SK-N-SH treated with all-trans-retinoic acid at 6 μM for 48 hours (cell line): ENCODE measurements at regions not wholly inside any gene's neighbourhood (a gene's known extent, or its start where the extent isn't known, plus 50 kb on each side); places are given as distances from the start of the nearest gene placed in this dataset.

ENCODE experiments used
- ATAC-seq: fragments of 200-7000 bp; cut with Tn5 transposase; 3 replicates; pipeline ENCODE4 v1.9.1; 2020; ENCODE audit warnings: mild to moderate bottlenecking, moderate library complexity
- ARNTL ChIP-seq: fragments of 450-650 bp; formaldehyde crosslinking; IDR thresholded peaks from 2 replicates; pipeline ENCODE4 v1.5.0; 2020; ENCODE audit warnings: low read depth, mild to moderate bottlenecking, moderate library complexity, borderline replicate concordance
- BACH2 ChIP-seq: fragments of 250-450 bp; sonication (Bioruptor Pico); IDR thresholded peaks from 2 replicates; pipeline ENCODE4 v1.9.0; 2021; ENCODE audit warnings: mild to moderate bottlenecking, borderline replicate concordance
- CREB5 ChIP-seq: fragments of 250-450 bp; sonication (Bioruptor Pico); IDR thresholded peaks from 2 replicates; pipeline ENCODE4 v1.5.1; 2020; ENCODE audit warnings: low read depth, mild to moderate bottlenecking, moderate library complexity
- CSDC2 ChIP-seq: fragments of 250-450 bp; sonication (Bioruptor Pico); IDR thresholded peaks from 2 replicates; pipeline ENCODE4 v1.5.0; 2020; ENCODE audit warnings: mild to moderate bottlenecking, moderate library complexity
- CSRNP3 ChIP-seq: fragments of 250-450 bp; sonication (Bioruptor Pico); IDR thresholded peaks from 2 replicates; pipeline ENCODE4 v1.5.1; 2021; ENCODE audit warnings: mild to moderate bottlenecking, moderate library complexity
- ESRRG ChIP-seq: fragments of 250-450 bp; sonication (Bioruptor Pico); IDR thresholded peaks from 2 replicates; pipeline ENCODE4 v1.6.1; 2021; ENCODE audit warnings: mild to moderate bottlenecking
- GLIS3 ChIP-seq: fragments of 250-450 bp; sonication (Bioruptor Pico); IDR thresholded peaks from 2 replicates; pipeline ENCODE4 v1.5.0; 2020; ENCODE audit warnings: mild to moderate bottlenecking, moderate library complexity
- POU6F1 ChIP-seq: fragments of 250-450 bp; sonication (Bioruptor Pico); IDR thresholded peaks from 2 replicates; pipeline ENCODE4 v1.8.0; 2021; ENCODE audit warnings: low read depth, mild to moderate bottlenecking, moderate library complexity, borderline replicate concordance
- PPARA ChIP-seq: fragments of 250-450 bp; sonication (Bioruptor Pico); IDR thresholded peaks from 2 replicates; pipeline ENCODE4 v1.5.0; 2020; ENCODE audit warnings: mild to moderate bottlenecking, borderline replicate concordance
- RARB ChIP-seq: fragments of 250-450 bp; sonication (Bioruptor Pico); IDR thresholded peaks from 2 replicates; pipeline ENCODE4 v1.8.0; 2021; ENCODE audit warnings: mild to moderate bottlenecking, moderate library complexity
- SNAI2 ChIP-seq: fragments of 250-450 bp; sonication (Bioruptor Pico); IDR thresholded peaks from 2 replicates; pipeline ENCODE4 v1.5.0; 2020; ENCODE audit warnings: mild to moderate bottlenecking, moderate library complexity
- TCF4 ChIP-seq: fragments of 250-450 bp; sonication (Bioruptor Pico); IDR thresholded peaks from 2 replicates; pipeline ENCODE4 v1.8.0; 2021; ENCODE audit warnings: mild to moderate bottlenecking, moderate library complexity, borderline replicate concordance
- TOX ChIP-seq: fragments of 250-450 bp; sonication (Bioruptor Pico); IDR thresholded peaks from 2 replicates; pipeline ENCODE4 v1.8.0; 2021; ENCODE audit warnings: mild to moderate bottlenecking, moderate library complexity, borderline replicate concordance
- TSHZ2 ChIP-seq: fragments of 250-450 bp; sonication (Bioruptor Pico); IDR thresholded peaks from 2 replicates; pipeline ENCODE4 v1.5.0; 2020; ENCODE audit warnings: mild to moderate bottlenecking, moderate library complexity
- ZC3H10 ChIP-seq: fragments of 250-450 bp; sonication (Bioruptor Pico); IDR thresholded peaks from 2 replicates; pipeline ENCODE4 v1.5.1; 2021; ENCODE audit warnings: mild to moderate bottlenecking, moderate library complexity
- ZFP3 ChIP-seq: fragments of 250-450 bp; sonication (Bioruptor Pico); IDR thresholded peaks from 2 replicates; pipeline ENCODE4 v1.5.0; 2020; ENCODE audit warnings: mild to moderate bottlenecking, moderate library complexity
- ZFP30 ChIP-seq: fragments of 450-650 bp; formaldehyde crosslinking; IDR thresholded peaks from 2 replicates; pipeline ENCODE4 v1.5.0; 2022; ENCODE audit warnings: mild to moderate bottlenecking, moderate library complexity
- ZNF565 ChIP-seq: fragments of 450-650 bp; formaldehyde crosslinking; conservative IDR thresholded peaks from 2 replicates; pipeline ENCODE4 v1.5.0; 2020; ENCODE audit warnings: low read depth, mild to moderate bottlenecking, moderate library complexity
- ZNF70 ChIP-seq: fragments of 450-650 bp; formaldehyde crosslinking; IDR thresholded peaks from 2 replicates; pipeline ENCODE4 v1.5.0; 2020; ENCODE audit warnings: mild to moderate bottlenecking, moderate library complexity
- ZNF8 ChIP-seq: fragments of 450-650 bp; formaldehyde crosslinking; IDR thresholded peaks from 2 replicates; pipeline ENCODE4 v1.5.0; 2020; ENCODE audit warnings: mild to moderate bottlenecking, moderate library complexity

GRCh38 chr5:159762921-159763320 is 153.4 kb upstream of the ADRA1B start (continued):
- TF ChIP-seq TSHZ2 (no peak), TOX (CRISPR knock-in tag) (no peak), ZFP30 (CRISPR knock-in tag) (no peak), ZNF8 (no peak), CREB5 (no peak), ZNF565 (CRISPR knock-in tag) (no peak)
- TF ChIP-seq, all 23 proteins: peak for 0

- TF ChIP-seq CSRNP3 (CRISPR knock-in tag) (no peak), ZC3H10 (no peak), BACH2 (CRISPR knock-in tag) (no peak), RARB (CRISPR knock-in tag) (no peak), TCF4 (CRISPR knock-in tag) (no peak), ARNTL (CRISPR knock-in tag) (no peak), SNAI2 (CRISPR knock-in tag) (no peak), ZNF8 (no peak), ZNF70 (no peak), ZFP3 (CRISPR knock-in tag) (no peak), POU6F1 (CRISPR knock-in tag) (no peak)
- TF ChIP-seq, all 23 proteins: peak for 0
- ATAC-seq: no peak
Observed at GRCh38 chr5:159763562-159763961, 152.7 kb upstream of the ADRA1B start.

- TF ChIP-seq TOX (CRISPR knock-in tag) (no peak), ARNTL (CRISPR knock-in tag) (no peak), ZFP3 (CRISPR knock-in tag) (no peak), SNAI2 (CRISPR knock-in tag) (no peak), ZC3H10 (no peak)
- peak; percentile 88 for ATAC-seq
Observed at GRCh38 chr5:159764283-159765134, 151.8 kb upstream of the ADRA1B start.

GRCh38 chr5:159765135-159765433 is 151.2 kb upstream of the ADRA1B start:
- ATAC-seq: peak; percentile 18; the same call in 2 of the 3 replicates
- TF ChIP-seq ZFP30 (CRISPR knock-in tag) (no peak), TSHZ2 (no peak), CSDC2 (CRISPR knock-in tag) (no peak), ESRRG (CRISPR knock-in tag) (no peak), ZNF70 (no peak), POU6F1 (CRISPR knock-in tag) (no peak), ZFP3 (CRISPR knock-in tag) (no peak), RARB (CRISPR knock-in tag) (no peak), SNAI2 (CRISPR knock-in tag) (no peak), PPARA (CRISPR knock-in tag) (no peak), BACH2 (CRISPR knock-in tag) (no peak), CSRNP3 (CRISPR knock-in tag) (no peak), GLIS3 (CRISPR knock-in tag) (no peak), ZNF8 (no peak)
